IMR-90 (cell line): ENCODE measurements at regions not wholly inside any gene's neighbourhood (a gene's known extent, or its start where the extent isn't known, plus 50 kb on each side); places are given as distances from the start of the nearest gene placed in this dataset.

Source experiments
- ATAC-seq: fragments of 200-7000 bp; cut with Tn5 transposase; 2 replicates; pipeline ENCODE4 v1.9.1; 2020; ENCODE audit warnings: low read depth, mild to moderate bottlenecking, moderate library complexity
- BruUV-seq: library from RNA; stranded (reverse); fragments of 400-500 nt; replicated peaks from 2 replicates; lab custom pipeline; 2021; lab: Mats Ljungman, UMichigan
- CTCF ChIA-PET: fragments of 300-600 bp; formaldehyde crosslinking; extraction: SDS; loops from one replicate; lab custom pipeline; 2021; ENCODE audit warnings: antibody characterized with exemption; lab: Yijun Ruan, JAX
- POLR2A ChIA-PET: fragments of 300-600 bp; sonication (Branson Sonifier 250); formaldehyde crosslinking; loops from one replicate; lab custom pipeline; 2022; ENCODE audit warnings: antibody characterized with exemption; ENCODE audit not compliant: unreplicated experiment; lab: Charles Lee
- DNase-seq: peaks from one replicate; pipeline ENCODE4 v3.0.0; 2013
- H2AFZ ChIP-seq: replicated peaks from 2 replicates; pipeline ENCODE3; 2013; ENCODE audit warnings: low read length, mild to moderate bottlenecking; ENCODE audit not compliant: poor library complexity
- H2AK5ac ChIP-seq: 2 replicates; pipeline ENCODE4 v1.6.1; 2013; ENCODE audit warnings: low read depth, low read length, inconsistent platforms
- H2AK9ac ChIP-seq: replicated peaks from 2 replicates; pipeline ENCODE3; 2013; ENCODE audit warnings: mild to moderate bottlenecking, low read depth, low read length, moderate library complexity; ENCODE audit not compliant: poor library complexity
- H2BK120ac ChIP-seq: 2 replicates; pipeline ENCODE4 v1.6.1; 2013; ENCODE audit warnings: low read depth, low read length, inconsistent platforms
- H2BK15ac ChIP-seq: 3 replicates; pipeline ENCODE4 v1.6.1; 2013; ENCODE audit warnings: low read depth, low read length, inconsistent platforms
- H2BK20ac ChIP-seq: 2 replicates; pipeline ENCODE4 v1.6.1; 2013; ENCODE audit warnings: low read depth, mild to moderate bottlenecking, inconsistent platforms, low read length, moderate library complexity
- H2BK5ac ChIP-seq: 2 replicates; pipeline ENCODE4 v1.6.1; 2013; ENCODE audit warnings: mild to moderate bottlenecking, low read depth, low read length, inconsistent platforms; ENCODE audit not compliant: poor library complexity, severe bottlenecking
- H3K14ac ChIP-seq: replicated peaks from 2 replicates; pipeline ENCODE4 v1.6.1; 2013; ENCODE audit warnings: low read depth, low read length, inconsistent platforms
- H3K18ac ChIP-seq: 2 replicates; pipeline ENCODE4 v1.6.1; 2013; ENCODE audit warnings: low read depth, low read length, control low read depth
- H3K23ac ChIP-seq: 2 replicates; pipeline ENCODE4 v1.6.1; 2013; ENCODE audit warnings: low read depth, low read length, inconsistent platforms
- H3K27ac ChIP-seq: 2 replicates; pipeline ENCODE4 v1.5.1; 2013; ENCODE audit warnings: mild to moderate bottlenecking, control low read depth, low read length; ENCODE audit not compliant: insufficient read depth
- H3K27me3 ChIP-seq: 2 replicates; pipeline ENCODE4 v1.6.1; 2013; ENCODE audit warnings: low read length; ENCODE audit not compliant: control insufficient read depth, insufficient read depth
- H3K36me3 ChIP-seq: 2 replicates; pipeline ENCODE4 v1.6.1; 2013; ENCODE audit warnings: low read length, mixed read lengths; ENCODE audit not compliant: control insufficient read depth, insufficient read depth
- H3K4ac ChIP-seq: 2 replicates; pipeline ENCODE4 v1.6.1; 2013; ENCODE audit warnings: low read depth, low read length, inconsistent platforms
- H3K4me1 ChIP-seq: 2 replicates; pipeline ENCODE4 v1.6.1; 2013; ENCODE audit warnings: low read length, mixed read lengths; ENCODE audit not compliant: control insufficient read depth, insufficient read depth
- H3K4me2 ChIP-seq: 2 replicates; pipeline ENCODE4 v1.6.1; 2013; ENCODE audit warnings: low read depth, mild to moderate bottlenecking, control low read depth, low read length, moderate library complexity
- H3K4me3 ChIP-seq: 2 replicates; pipeline ENCODE4 v1.5.1; 2013; ENCODE audit warnings: low read depth, mild to moderate bottlenecking, control low read depth, low read length, moderate library complexity; ENCODE audit not compliant: insufficient read depth
- H3K56ac ChIP-seq: 2 replicates; pipeline ENCODE4 v1.6.1; 2013; ENCODE audit warnings: low read length, inconsistent platforms; ENCODE audit not compliant: insufficient read depth; ENCODE audit errors: extremely low read depth
- H3K79me1 ChIP-seq, 2 experiments: 2 replicates each; pipeline ENCODE4 v1.6.1; 2013; ENCODE audit warnings: low read length in 2 of 2, inconsistent platforms in 1 of 2, low read depth in 1 of 2
- H3K9ac ChIP-seq: 2 replicates; pipeline ENCODE4 v1.6.1; 2013; ENCODE audit warnings: low read depth, low read length, control low read depth
- H3K9me1 ChIP-seq: 2 replicates; pipeline ENCODE4 v1.6.1; 2013; ENCODE audit warnings: low read length, inconsistent platforms; ENCODE audit not compliant: insufficient read depth
- H3K9me3 ChIP-seq: 2 replicates; pipeline ENCODE4 v1.6.1; 2013; ENCODE audit warnings: low read length; ENCODE audit not compliant: control insufficient read depth, insufficient read depth
- H4K20me1 ChIP-seq: 2 replicates; pipeline ENCODE4 v1.6.1; 2013; ENCODE audit warnings: low read length, inconsistent platforms; ENCODE audit not compliant: insufficient read depth
- H4K5ac ChIP-seq: 2 replicates; pipeline ENCODE4 v1.6.1; 2013; ENCODE audit warnings: mild to moderate bottlenecking, low read depth, low read length, control low read depth
- H4K8ac ChIP-seq, 2 experiments: 2 replicates each; pipeline ENCODE4 v1.6.1; 2013; ENCODE audit warnings: low read depth in 2 of 2, low read length in 2 of 2, control low read depth in 1 of 2, inconsistent platforms in 1 of 2
- H4K91ac ChIP-seq: 2 replicates; pipeline ENCODE4 v1.6.1; 2013; ENCODE audit warnings: low read depth, low read length, inconsistent platforms; ENCODE audit not compliant: insufficient read depth
- BHLHE40 ChIP-seq: fragments of 150-350 bp; IDR thresholded peaks from 2 replicates; pipeline ENCODE4 v1.6.1; 2016; ENCODE audit warnings: mild to moderate bottlenecking, low read depth, low read length
- CEBPB ChIP-seq: IDR thresholded peaks from 2 replicates; pipeline ENCODE4 v1.6.1; 2012; ENCODE audit warnings: low read depth, low read length, improper control_type of control experiment
- CHD1 ChIP-seq: IDR thresholded peaks from 2 replicates; pipeline ENCODE4 v1.6.1; 2012; ENCODE audit warnings: low read depth, low read length, improper control_type of control experiment
- ELK1 ChIP-seq: fragments of 150-350 bp; IDR thresholded peaks from 2 replicates; pipeline ENCODE4 v1.6.1; 2016; ENCODE audit warnings: low read depth, mild to moderate bottlenecking, low read length, moderate library complexity, borderline replicate concordance
- FOS ChIP-seq: fragments of 150-350 bp; IDR thresholded peaks from 2 replicates; pipeline ENCODE4 v1.6.1; 2016; ENCODE audit warnings: low read depth, low read length
- MAFK ChIP-seq: IDR thresholded peaks from 2 replicates; pipeline ENCODE4 v1.6.1; 2012; ENCODE audit warnings: low read depth, low read length, improper control_type of control experiment
- MAZ ChIP-seq: IDR thresholded peaks from 2 replicates; pipeline ENCODE4 v1.6.1; 2012; ENCODE audit warnings: low read depth, mild to moderate bottlenecking, low read length, improper control_type of control experiment, moderate library complexity, borderline replicate concordance
- MXI1 ChIP-seq: IDR thresholded peaks from 2 replicates; pipeline ENCODE4 v1.6.1; 2012; ENCODE audit warnings: low read depth, mild to moderate bottlenecking, low read length, moderate library complexity, borderline replicate concordance
- NFE2L2 ChIP-seq: fragments of 150-350 bp; IDR thresholded peaks from 2 replicates; pipeline ENCODE4 v1.6.1; 2016; ENCODE audit warnings: low read depth, mild to moderate bottlenecking, low read length
- POLR2A ChIP-seq: IDR thresholded peaks from 2 replicates; pipeline ENCODE4 v1.6.1; 2012; ENCODE audit warnings: mild to moderate bottlenecking, low read depth, low read length
- RAD21 ChIP-seq: IDR thresholded peaks from 2 replicates; pipeline ENCODE4 v1.6.1; 2012; ENCODE audit warnings: low read length, improper control_type of control experiment
- RCOR1 ChIP-seq: IDR thresholded peaks from 2 replicates; pipeline ENCODE4 v1.6.1; 2012; ENCODE audit warnings: mild to moderate bottlenecking, low read length, improper control_type of control experiment; ENCODE audit not compliant: insufficient replicate concordance
- RFX5 ChIP-seq: IDR thresholded peaks from 2 replicates; pipeline ENCODE4 v1.8.0; 2012; ENCODE audit warnings: low read depth, mild to moderate bottlenecking, low read length, moderate library complexity
- SMC3 ChIP-seq: fragments of 150-350 bp; IDR thresholded peaks from 2 replicates; pipeline ENCODE4 v1.6.1; 2016; ENCODE audit warnings: low read depth, mild to moderate bottlenecking, antibody characterized with exemption, low read length, moderate library complexity
- WGBS, 2 experiments: methylation state at CpG; one replicate each; pipeline versions ENCODE4 v1.1.5 to v1.1.7; 2013; ENCODE audit warnings: missing lambda C conversion rate in 2 of 2; ENCODE audit not compliant: insufficient read length in 1 of 2; ENCODE audit errors: extremely low coverage in 2 of 2; 5-methylcytosine and 5-hydroxymethylcytosine counted together
- dilution Hi-C: fragments of 300-500 bp; cut with HindIII; formaldehyde crosslinking; loops from one replicate; pipeline ENCODE4 v1.14.3; 2018; ENCODE audit warnings: low sequenced_read_pairs; ENCODE audit not compliant: unreplicated experiment
- in situ Hi-C: fragments of 300-500 bp; cut with MboI; formaldehyde crosslinking; loops from 3 replicates; pipeline ENCODE4 v1.14.3; 2019; ENCODE audit warnings: low sequenced_read_pairs, inconsistent platforms, mixed read lengths
- intact Hi-C: fragments of 100-400 bp; cut with micrococcal nuclease; formaldehyde crosslinking; loops from 2 replicates; pipeline ENCODE4 v1.10.0; 2022
- TF ChIP-seq, protein P1 (sequence below): fragments of 150-350 bp; IDR thresholded peaks from 2 replicates; pipeline ENCODE4 v1.6.1; 2017; ENCODE audit warnings: mild to moderate bottlenecking, antibody characterized with exemption, low read length, low read depth
- TF ChIP-seq, protein P2 (sequence below): conservative IDR thresholded peaks from 2 replicates; pipeline ENCODE4 v1.5.1; 2012; ENCODE audit warnings: mild to moderate bottlenecking, low read depth, low read length, improper control_type of control experiment

- WGBS, 2 experiments, result 60% methylated on average over 1 of the region's 3 CpGs; no CpG with 5 or more reads in 1 of the 2 experiments
Measured at GRCh38 chr1:55682198-55682597, 467.0 kb upstream of the USP24 start.

More at GRCh38 chr1:55682198-55682597, 467.0 kb upstream of the USP24 start:
- Histone ChIP-seq H3K23ac (no peak overlapping the region), H2BK5ac (peak overlapping the region; percentile 57), H2AK5ac (peak overlapping the region; percentile 49; the same call in 1 of the 2 replicates), H2AFZ (no peak overlapping the region), H3K9me3 (no peaks in the 10 kb centered on the region), H3K14ac (0 out of 2 replicates have a peak overlapping the region, but pooled peaks have one; percentile 3), H4K91ac (peak overlapping the region; percentile 58; the same call in 1 of the 2 replicates), H2BK20ac (peak overlapping the region; percentile 18), H3K4me2 (no peak overlapping the region), H3K27me3 (no peaks in the 10 kb centered on the region), H4K20me1 (no peaks in the 10 kb centered on the region), H3K4me1 (peaks cover 4% of the 10 kb centered on the region), H2BK120ac (peak overlapping the region; percentile 84), H3K79me1 (no peaks in the 10 kb centered on the region), H3K18ac (no peak overlapping the region; the same call in 1 of the 2 replicates), H3K9me1 (no peaks in the 10 kb centered on the region), H3K27ac (peak overlapping the region; percentile 7; the same call in 1 of the 2 replicates), H2BK15ac (peak overlapping the region; percentile 87; the same call in 2 of the 3 replicates), H3K4ac (peak overlapping the region; percentile 14), H4K8ac (peak overlapping the region in 1 of 2 experiments; percentile 44; a peak in 1 of 4 replicates), H3K36me3 (no peaks in the 10 kb centered on the region), H4K5ac (peak overlapping the region; percentile 49), H3K56ac (no peak overlapping the region), H3K9ac (no peak overlapping the region), H3K4me3 (no peak overlapping the region), H2AK9ac (no peak overlapping the region)
- in situ Hi-C loops, result no loop called here
- TF ChIP-seq RCOR1 (no peak), CHD1 (no peak), MXI1 (no peak), NFE2L2 (no peak), FOS (no peak), SMC3 (no peak), MAFK (no peak), BHLHE40 (no peak), CEBPB (no peak), POLR2A (no peak), RAD21 (no peak), MAZ (no peak), RFX5 (no peak), ELK1 (no peak)
- TF ChIP-seq, protein P1, sequence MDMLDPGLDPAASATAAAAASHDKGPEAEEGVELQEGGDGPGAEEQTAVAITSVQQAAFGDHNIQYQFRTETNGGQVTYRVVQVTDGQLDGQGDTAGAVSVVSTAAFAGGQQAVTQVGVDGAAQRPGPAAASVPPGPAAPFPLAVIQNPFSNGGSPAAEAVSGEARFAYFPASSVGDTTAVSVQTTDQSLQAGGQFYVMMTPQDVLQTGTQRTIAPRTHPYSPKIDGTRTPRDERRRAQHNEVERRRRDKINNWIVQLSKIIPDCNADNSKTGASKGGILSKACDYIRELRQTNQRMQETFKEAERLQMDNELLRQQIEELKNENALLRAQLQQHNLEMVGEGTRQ, result no peak
- TF ChIP-seq, protein P2, sequence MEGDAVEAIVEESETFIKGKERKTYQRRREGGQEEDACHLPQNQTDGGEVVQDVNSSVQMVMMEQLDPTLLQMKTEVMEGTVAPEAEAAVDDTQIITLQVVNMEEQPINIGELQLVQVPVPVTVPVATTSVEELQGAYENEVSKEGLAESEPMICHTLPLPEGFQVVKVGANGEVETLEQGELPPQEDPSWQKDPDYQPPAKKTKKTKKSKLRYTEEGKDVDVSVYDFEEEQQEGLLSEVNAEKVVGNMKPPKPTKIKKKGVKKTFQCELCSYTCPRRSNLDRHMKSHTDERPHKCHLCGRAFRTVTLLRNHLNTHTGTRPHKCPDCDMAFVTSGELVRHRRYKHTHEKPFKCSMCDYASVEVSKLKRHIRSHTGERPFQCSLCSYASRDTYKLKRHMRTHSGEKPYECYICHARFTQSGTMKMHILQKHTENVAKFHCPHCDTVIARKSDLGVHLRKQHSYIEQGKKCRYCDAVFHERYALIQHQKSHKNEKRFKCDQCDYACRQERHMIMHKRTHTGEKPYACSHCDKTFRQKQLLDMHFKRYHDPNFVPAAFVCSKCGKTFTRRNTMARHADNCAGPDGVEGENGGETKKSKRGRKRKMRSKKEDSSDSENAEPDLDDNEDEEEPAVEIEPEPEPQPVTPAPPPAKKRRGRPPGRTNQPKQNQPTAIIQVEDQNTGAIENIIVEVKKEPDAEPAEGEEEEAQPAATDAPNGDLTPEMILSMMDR, result no peak
- ATAC-seq, result no peak
- intact Hi-C loops, result no loop called here
- peak; percentile 55 for DNase-seq
- CTCF ChIA-PET, result no interaction called here
- dilution Hi-C loops, result no loop called here
- BruUV-seq, result no TSS peak
- POLR2A ChIA-PET, result no interaction called here
